ENCODE measurements at regions not wholly inside any gene's neighbourhood (a gene's known extent, or its start where the extent isn't known, plus 50 kb on each side); places are given as distances from the start of the nearest gene placed in this dataset.

DNA sequence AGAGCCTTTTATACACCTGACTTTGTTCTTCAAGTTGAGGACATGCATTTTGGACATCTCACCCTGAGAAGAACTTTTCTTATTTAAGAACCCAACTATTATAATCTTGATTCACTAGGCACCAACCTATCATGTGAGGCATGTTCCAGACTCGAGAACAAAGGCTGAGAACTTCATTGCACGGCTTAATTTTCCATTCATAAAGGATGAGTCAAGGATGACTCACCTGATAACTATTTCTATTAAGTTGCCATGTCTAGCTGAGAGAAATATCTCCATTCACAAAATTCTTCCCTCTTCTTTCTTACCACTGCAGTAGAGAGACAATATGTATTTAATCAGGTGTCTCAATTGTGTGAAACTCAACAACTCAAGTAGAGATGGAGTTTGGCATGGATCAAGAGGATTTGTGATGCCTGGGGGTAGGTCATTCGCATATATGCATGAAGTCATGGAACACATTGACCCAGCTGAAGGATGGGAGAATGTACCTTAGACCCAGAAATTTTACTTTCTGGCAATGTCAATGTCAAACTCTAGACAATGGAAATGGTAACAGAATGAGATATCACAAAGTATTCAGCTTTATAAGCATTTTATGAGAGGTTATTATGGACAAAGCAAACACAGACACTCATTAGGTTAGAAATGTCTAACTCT is 173.2 kb upstream of the PRNP start:
- peaks cover 32% of the 10 kb centered on the region for H3K27me3 Mint-ChIP-seq
- no peaks in the 10 kb centered on the region for H3K4me1 Mint-ChIP-seq
- H3K4me3 Mint-ChIP-seq = no peak overlapping the region
- ChIA-PET CTCF (no interaction called here), POLR2A (no interaction called here)
- H3K9me3 Mint-ChIP-seq = no peaks in the 10 kb centered on the region
- no peak for DNase-seq
- no peak overlapping the region for H3K27ac Mint-ChIP-seq
- H3K36me3 Mint-ChIP-seq (ENCODE audit: low read depth) = no peaks in the 10 kb centered on the region

GRCh38 chr20:4511776-4512175 is 174.5 kb upstream of the PRNP start:
- no peak for DNase-seq
- ChIA-PET POLR2A (no interaction called here), CTCF (no interaction called here)
- no peaks in the 10 kb centered on the region for H3K36me3 Mint-ChIP-seq (ENCODE audit: low read depth)
- H3K4me1 Mint-ChIP-seq = no peaks in the 10 kb centered on the region
- peaks cover 28% of the 10 kb centered on the region for H3K27me3 Mint-ChIP-seq
- H3K9me3 Mint-ChIP-seq = no peaks in the 10 kb centered on the region
- no peak overlapping the region for H3K27ac Mint-ChIP-seq
- no peak overlapping the region for H3K4me3 Mint-ChIP-seq

- Mint-ChIP-seq H3K9me3 (no peaks in the 10 kb centered on the region), H3K4me1 (no peaks in the 10 kb centered on the region), H3K4me3 (no peak overlapping the region), H3K27me3 (peaks cover 28% of the 10 kb centered on the region), H3K27ac (no peak overlapping the region), H3K36me3 (ENCODE audit: low read depth) (no peaks in the 10 kb centered on the region)
- POLR2A ChIA-PET = no interaction called here
- DNase-seq = no peak
- CTCF ChIA-PET = no interaction called here
Observed at GRCh38 chr20:4509825-4510522, 176.3 kb upstream of the PRNP start.

- no peaks in the 10 kb centered on the region for H3K36me3 Mint-ChIP-seq (ENCODE audit: low read depth)
- CTCF ChIA-PET = no interaction called here
- H3K4me3 Mint-ChIP-seq = no peak overlapping the region
- no peak for DNase-seq
- H3K27ac Mint-ChIP-seq = no peak overlapping the region
- no peaks in the 10 kb centered on the region for H3K9me3 Mint-ChIP-seq
- POLR2A ChIA-PET = no interaction called here
- peaks cover 31% of the 10 kb centered on the region for H3K27me3 Mint-ChIP-seq
- no peaks in the 10 kb centered on the region for H3K4me1 Mint-ChIP-seq
Observed at GRCh38 chr20:4508773-4509172, 177.5 kb upstream of the PRNP start.

DNA sequence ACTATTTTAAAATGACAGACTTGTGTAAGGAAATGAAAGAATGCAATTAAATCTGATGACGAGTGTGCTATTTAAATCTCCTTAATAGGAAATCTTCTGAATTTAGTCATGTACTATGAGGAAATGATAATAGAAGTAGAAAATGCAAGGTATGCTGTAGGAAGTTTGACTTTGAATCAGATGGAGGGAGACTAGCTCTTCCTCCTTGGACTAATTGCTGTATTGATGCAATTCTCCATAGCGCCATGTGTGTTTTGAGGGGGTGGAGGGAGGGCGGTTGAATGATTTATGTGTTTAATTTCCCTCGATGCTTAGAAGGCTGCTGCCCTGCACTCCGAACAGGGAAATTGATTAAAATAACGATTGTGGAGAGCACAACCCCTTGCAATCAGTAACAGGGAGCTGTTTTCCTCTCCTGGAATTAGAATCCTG is 179.0 kb upstream of the PRNP start:
- ChIA-PET POLR2A (no interaction called here), CTCF (no interaction called here)
- H3K27me3 Mint-ChIP-seq = peaks cover 19% of the 10 kb centered on the region
- no peak overlapping the region for H3K27ac Mint-ChIP-seq
- no peaks in the 10 kb centered on the region for H3K4me1 Mint-ChIP-seq
- no peaks in the 10 kb centered on the region for H3K36me3 Mint-ChIP-seq (ENCODE audit: low read depth)
- H3K4me3 Mint-ChIP-seq = no peak overlapping the region
- H3K9me3 Mint-ChIP-seq = no peaks in the 10 kb centered on the region
- no peak for DNase-seq

DNA sequence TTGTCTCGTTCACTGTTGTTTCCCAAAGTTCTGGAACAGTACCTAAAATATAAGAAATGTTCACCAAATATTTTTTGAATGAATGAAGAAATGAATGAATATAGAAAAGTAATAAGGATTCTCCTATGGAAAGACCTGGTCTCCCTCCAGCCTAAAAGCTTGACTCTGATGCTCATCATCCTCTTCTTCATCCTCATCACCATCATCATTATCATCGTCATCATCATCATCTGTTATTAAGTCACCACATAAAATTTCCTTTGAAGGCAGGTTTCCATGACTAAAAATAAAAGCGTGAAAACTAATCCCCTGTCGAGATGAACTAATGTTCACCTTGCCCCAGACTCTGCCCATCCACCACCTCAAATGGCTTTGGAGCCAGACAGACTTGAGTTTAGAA is 181.4 kb upstream of the PRNP start:
- Mint-ChIP-seq H3K4me1 (no peaks in the 10 kb centered on the region), H3K4me3 (no peak overlapping the region), H3K36me3 (ENCODE audit: low read depth) (no peaks in the 10 kb centered on the region), H3K27ac (no peak overlapping the region), H3K9me3 (no peaks in the 10 kb centered on the region), H3K27me3 (peaks cover 19% of the 10 kb centered on the region)
- POLR2A ChIA-PET = no interaction called here
- CTCF ChIA-PET = no interaction called here
- DNase-seq = no peak

DNA sequence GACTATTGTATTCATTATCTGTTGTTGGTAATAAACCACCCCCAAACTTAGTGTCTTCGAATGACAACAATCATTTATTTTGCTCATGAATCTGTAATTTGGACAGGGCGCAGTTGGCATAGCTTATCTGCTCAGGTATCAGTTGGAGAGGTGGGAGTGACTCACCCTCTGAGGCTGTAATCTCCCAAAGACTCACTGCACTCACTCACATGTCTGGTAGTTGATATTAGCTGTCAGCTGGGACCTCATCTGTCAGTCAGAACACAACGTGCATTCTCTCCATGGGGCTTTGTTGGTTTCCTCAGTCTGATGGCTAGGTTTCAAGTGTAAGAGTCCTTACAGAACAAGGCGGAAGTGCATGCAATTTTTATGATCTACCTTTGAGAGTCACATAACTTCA is 183.5 kb upstream of the PRNP start:
- no peak for DNase-seq
- Mint-ChIP-seq H3K4me1 (no peaks in the 10 kb centered on the region), H3K27ac (no peak overlapping the region), H3K36me3 (ENCODE audit: low read depth) (no peaks in the 10 kb centered on the region), H3K9me3 (peaks cover 2% of the 10 kb centered on the region), H3K4me3 (no peak overlapping the region), H3K27me3 (peaks cover 32% of the 10 kb centered on the region)
- CTCF ChIA-PET = no interaction called here
- POLR2A ChIA-PET = no interaction called here

- H3K27ac Mint-ChIP-seq = no peak overlapping the region
- DNase-seq = no peak
- ChIA-PET CTCF (no interaction called here), POLR2A (no interaction called here)
- no peak overlapping the region for H3K4me3 Mint-ChIP-seq
- peaks cover 29% of the 10 kb centered on the region for H3K27me3 Mint-ChIP-seq
- no peaks in the 10 kb centered on the region for H3K36me3 Mint-ChIP-seq (ENCODE audit: low read depth)
- no peaks in the 10 kb centered on the region for H3K4me1 Mint-ChIP-seq
- no peaks in the 10 kb centered on the region for H3K9me3 Mint-ChIP-seq
Observed at GRCh38 chr20:4493386-4493785, 192.9 kb upstream of the PRNP start.

GRCh38 chr20:4491643-4492042 is 194.6 kb upstream of the PRNP start:
- Mint-ChIP-seq H3K27me3 (peaks cover 25% of the 10 kb centered on the region), H3K4me3 (no peak overlapping the region), H3K9me3 (no peaks in the 10 kb centered on the region), H3K36me3 (ENCODE audit: low read depth) (no peaks in the 10 kb centered on the region), H3K27ac (no peak overlapping the region), H3K4me1 (no peaks in the 10 kb centered on the region)
- CTCF ChIA-PET = no interaction called here
- DNase-seq = no peak
- POLR2A ChIA-PET = no interaction called here

GRCh38 chr20:4490606-4491280 is 195.5 kb upstream of the PRNP start:
- DNase-seq = no peak
- Mint-ChIP-seq H3K4me3 (no peak overlapping the region), H3K27ac (no peak overlapping the region), H3K4me1 (no peaks in the 10 kb centered on the region), H3K27me3 (peaks cover 25% of the 10 kb centered on the region), H3K9me3 (no peaks in the 10 kb centered on the region), H3K36me3 (ENCODE audit: low read depth) (no peaks in the 10 kb centered on the region)
- ChIA-PET CTCF (no interaction called here), POLR2A (no interaction called here)

DNA sequence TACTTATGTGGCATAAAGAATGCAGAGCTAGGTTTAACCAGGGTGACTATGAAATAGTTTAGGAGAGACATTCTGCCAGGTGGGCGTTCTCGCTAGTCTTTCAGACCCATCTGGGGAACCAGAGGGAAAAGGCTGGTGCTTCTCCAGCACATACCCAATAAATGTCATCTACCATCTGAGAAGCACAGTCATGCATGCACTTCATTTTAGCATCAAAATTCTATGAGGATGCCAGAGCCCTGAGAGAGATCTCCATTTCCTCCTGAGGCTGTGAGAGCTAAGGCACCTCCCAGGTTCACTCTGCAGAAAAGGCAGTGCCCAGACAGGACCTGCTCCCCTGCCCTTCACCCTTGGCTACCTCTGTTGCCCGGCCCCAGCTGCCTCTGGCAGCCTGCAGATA is 196.2 kb upstream of the PRNP start:
- ChIA-PET POLR2A (no interaction called here), CTCF (no interaction called here)
- H3K36me3 Mint-ChIP-seq (ENCODE audit: low read depth) = no peaks in the 10 kb centered on the region
- H3K27me3 Mint-ChIP-seq = peaks cover 25% of the 10 kb centered on the region
- H3K4me1 Mint-ChIP-seq = no peaks in the 10 kb centered on the region
- no peak overlapping the region for H3K27ac Mint-ChIP-seq
- H3K9me3 Mint-ChIP-seq = no peaks in the 10 kb centered on the region
- DNase-seq = no peak
- H3K4me3 Mint-ChIP-seq = no peak overlapping the region

GRCh38 chr20:4488407-4489339 is 197.6 kb upstream of the PRNP start:
- H3K4me1 Mint-ChIP-seq = no peaks in the 10 kb centered on the region
- no peaks in the 10 kb centered on the region for H3K36me3 Mint-ChIP-seq (ENCODE audit: low read depth)
- no peak for DNase-seq
- H3K27ac Mint-ChIP-seq = no peak overlapping the region
- H3K27me3 Mint-ChIP-seq = peaks cover 23% of the 10 kb centered on the region
- CTCF ChIA-PET = no interaction called here
- H3K4me3 Mint-ChIP-seq = no peak overlapping the region
- no peaks in the 10 kb centered on the region for H3K9me3 Mint-ChIP-seq
- POLR2A ChIA-PET = no interaction called here

DNA sequence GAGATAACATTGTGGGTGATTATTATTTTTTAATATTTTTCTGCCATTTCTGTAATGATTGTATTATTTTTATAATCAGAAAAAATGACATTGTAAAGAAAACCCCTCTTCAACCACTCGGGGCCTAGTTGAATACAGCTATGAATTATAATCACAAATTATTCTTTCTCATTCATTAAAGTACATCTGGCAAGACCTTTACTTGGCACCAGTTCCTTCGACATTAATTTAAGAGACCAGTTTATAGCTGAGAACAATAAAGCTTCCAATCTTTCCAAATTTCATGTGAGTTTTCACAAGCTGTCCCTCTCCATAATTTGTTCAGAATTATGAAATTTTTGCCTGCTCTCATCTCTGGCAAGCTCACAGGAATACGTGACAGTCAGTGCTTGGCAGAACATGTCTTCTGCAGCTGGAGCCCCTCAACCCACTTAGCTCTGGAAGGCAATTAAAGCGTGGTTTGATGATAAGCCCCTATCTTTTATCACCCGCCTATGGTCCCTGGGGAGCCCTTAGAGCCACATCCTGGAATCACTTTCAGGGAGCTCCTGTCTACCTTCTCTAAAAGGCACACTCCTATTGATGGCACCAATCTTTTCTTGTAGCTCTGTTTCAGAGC is 201.8 kb upstream of the PRNP start:
- no peaks in the 10 kb centered on the region for H3K36me3 Mint-ChIP-seq (ENCODE audit: low read depth)
- H3K9me3 Mint-ChIP-seq = no peaks in the 10 kb centered on the region
- no peaks in the 10 kb centered on the region for H3K4me1 Mint-ChIP-seq
- H3K27me3 Mint-ChIP-seq = peaks cover 18% of the 10 kb centered on the region
- POLR2A ChIA-PET = no interaction called here
- no peak overlapping the region for H3K4me3 Mint-ChIP-seq
- CTCF ChIA-PET = no interaction called here
- DNase-seq = no peak
- H3K27ac Mint-ChIP-seq = no peak overlapping the region

All from activated CD4-positive, alpha-beta memory T cell treated with anti-CD3 and anti-CD28 coated beads, Interleukin-2, amount 10 ng/mL, durations not matched to agents 7 days and 5 days (primary cell).